Ishikawa (cell line): ENCODE measurements at regions not wholly inside any gene's neighbourhood (a gene's known extent, or its start where the extent isn't known, plus 50 kb on each side); places are given as distances from the start of the nearest gene placed in this dataset.

Source experiments
- CEBPB ChIP-seq: IDR thresholded peaks from 2 replicates; pipeline ENCODE4 v1.6.1; 2012
- CREB1 ChIP-seq: IDR thresholded peaks from 2 replicates; pipeline ENCODE4 v1.6.1; 2012; ENCODE audit warnings: low read depth
- EGR1 ChIP-seq: IDR thresholded peaks from 2 replicates; pipeline ENCODE4 v1.6.1; 2012
- EP300 ChIP-seq: IDR thresholded peaks from 2 replicates; pipeline ENCODE4 v1.6.1; 2012; ENCODE audit warnings: borderline replicate concordance
- FOXM1 ChIP-seq: IDR thresholded peaks from 2 replicates; pipeline ENCODE4 v1.6.1; 2012; ENCODE audit warnings: low read depth, borderline replicate concordance
- NFIC ChIP-seq: IDR thresholded peaks from 2 replicates; pipeline ENCODE4 v1.6.1; 2012
- RAD21 ChIP-seq: IDR thresholded peaks from 2 replicates; pipeline ENCODE4 v1.6.1; 2012; ENCODE audit warnings: low read depth
- TAF1 ChIP-seq: IDR thresholded peaks from 2 replicates; pipeline ENCODE4 v1.6.1; 2012; ENCODE audit warnings: low read depth, mild to moderate bottlenecking
- TCF12 ChIP-seq: IDR thresholded peaks from 2 replicates; pipeline ENCODE4 v1.6.1; 2012; ENCODE audit warnings: low read depth
- TEAD4 ChIP-seq: IDR thresholded peaks from 2 replicates; pipeline ENCODE4 v1.6.1; 2012
- YY1 ChIP-seq: IDR thresholded peaks from 2 replicates; pipeline ENCODE4 v1.6.1; 2012; ENCODE audit warnings: low read depth
- ZBTB7A ChIP-seq: IDR thresholded peaks from 2 replicates; pipeline ENCODE4 v1.6.1; 2012; ENCODE audit warnings: low read depth
- TF ChIP-seq, protein P1 (sequence below): IDR thresholded peaks from 2 replicates; pipeline ENCODE4 v1.6.1; 2012
- TF ChIP-seq, protein P2 (sequence below): IDR thresholded peaks from 2 replicates; pipeline ENCODE4 v1.6.1; 2012
- TF ChIP-seq, protein P3 (sequence below): IDR thresholded peaks from 2 replicates; pipeline ENCODE4 v1.6.1; 2012; ENCODE audit warnings: low read depth, mild to moderate bottlenecking

DNA sequence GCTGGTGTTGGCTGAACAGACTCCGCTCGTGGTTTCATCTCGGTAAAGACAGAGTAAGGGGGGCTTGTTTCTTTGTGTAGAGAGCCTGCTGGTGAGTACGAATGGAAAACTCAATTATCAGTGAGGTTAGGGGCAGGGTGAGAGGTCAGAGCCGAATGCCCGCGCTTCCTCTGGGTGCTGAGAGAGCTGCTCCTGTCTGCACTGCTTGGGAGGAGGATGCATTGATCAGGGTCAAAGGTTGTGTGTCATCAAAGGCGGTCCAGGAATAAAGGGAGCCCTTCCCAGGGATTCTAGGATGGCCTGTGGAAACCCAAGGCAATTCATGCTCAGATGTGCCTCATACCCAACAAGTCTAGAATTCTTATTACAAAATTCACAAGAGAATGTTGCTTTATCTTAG lies 143.9 kb downstream of the MYCN start:
- TF ChIP-seq, protein P1, sequence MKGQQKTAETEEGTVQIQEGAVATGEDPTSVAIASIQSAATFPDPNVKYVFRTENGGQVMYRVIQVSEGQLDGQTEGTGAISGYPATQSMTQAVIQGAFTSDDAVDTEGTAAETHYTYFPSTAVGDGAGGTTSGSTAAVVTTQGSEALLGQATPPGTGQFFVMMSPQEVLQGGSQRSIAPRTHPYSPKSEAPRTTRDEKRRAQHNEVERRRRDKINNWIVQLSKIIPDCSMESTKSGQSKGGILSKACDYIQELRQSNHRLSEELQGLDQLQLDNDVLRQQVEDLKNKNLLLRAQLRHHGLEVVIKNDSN = no peak
- TF ChIP-seq TEAD4 (no peak), EP300 (no peak), CREB1 (no peak), CEBPB (no peak), YY1 (no peak), RAD21 (no peak), TAF1 (no peak), ZBTB7A (no peak), EGR1 (no peak), NFIC (no peak), FOXM1 (no peak), TCF12 (no peak)
- TF ChIP-seq, protein P2, sequence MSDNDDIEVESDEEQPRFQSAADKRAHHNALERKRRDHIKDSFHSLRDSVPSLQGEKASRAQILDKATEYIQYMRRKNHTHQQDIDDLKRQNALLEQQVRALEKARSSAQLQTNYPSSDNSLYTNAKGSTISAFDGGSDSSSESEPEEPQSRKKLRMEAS = no peak
- TF ChIP-seq, protein P3, sequence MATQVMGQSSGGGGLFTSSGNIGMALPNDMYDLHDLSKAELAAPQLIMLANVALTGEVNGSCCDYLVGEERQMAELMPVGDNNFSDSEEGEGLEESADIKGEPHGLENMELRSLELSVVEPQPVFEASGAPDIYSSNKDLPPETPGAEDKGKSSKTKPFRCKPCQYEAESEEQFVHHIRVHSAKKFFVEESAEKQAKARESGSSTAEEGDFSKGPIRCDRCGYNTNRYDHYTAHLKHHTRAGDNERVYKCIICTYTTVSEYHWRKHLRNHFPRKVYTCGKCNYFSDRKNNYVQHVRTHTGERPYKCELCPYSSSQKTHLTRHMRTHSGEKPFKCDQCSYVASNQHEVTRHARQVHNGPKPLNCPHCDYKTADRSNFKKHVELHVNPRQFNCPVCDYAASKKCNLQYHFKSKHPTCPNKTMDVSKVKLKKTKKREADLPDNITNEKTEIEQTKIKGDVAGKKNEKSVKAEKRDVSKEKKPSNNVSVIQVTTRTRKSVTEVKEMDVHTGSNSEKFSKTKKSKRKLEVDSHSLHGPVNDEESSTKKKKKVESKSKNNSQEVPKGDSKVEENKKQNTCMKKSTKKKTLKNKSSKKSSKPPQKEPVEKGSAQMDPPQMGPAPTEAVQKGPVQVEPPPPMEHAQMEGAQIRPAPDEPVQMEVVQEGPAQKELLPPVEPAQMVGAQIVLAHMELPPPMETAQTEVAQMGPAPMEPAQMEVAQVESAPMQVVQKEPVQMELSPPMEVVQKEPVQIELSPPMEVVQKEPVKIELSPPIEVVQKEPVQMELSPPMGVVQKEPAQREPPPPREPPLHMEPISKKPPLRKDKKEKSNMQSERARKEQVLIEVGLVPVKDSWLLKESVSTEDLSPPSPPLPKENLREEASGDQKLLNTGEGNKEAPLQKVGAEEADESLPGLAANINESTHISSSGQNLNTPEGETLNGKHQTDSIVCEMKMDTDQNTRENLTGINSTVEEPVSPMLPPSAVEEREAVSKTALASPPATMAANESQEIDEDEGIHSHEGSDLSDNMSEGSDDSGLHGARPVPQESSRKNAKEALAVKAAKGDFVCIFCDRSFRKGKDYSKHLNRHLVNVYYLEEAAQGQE = no peak

DNA sequence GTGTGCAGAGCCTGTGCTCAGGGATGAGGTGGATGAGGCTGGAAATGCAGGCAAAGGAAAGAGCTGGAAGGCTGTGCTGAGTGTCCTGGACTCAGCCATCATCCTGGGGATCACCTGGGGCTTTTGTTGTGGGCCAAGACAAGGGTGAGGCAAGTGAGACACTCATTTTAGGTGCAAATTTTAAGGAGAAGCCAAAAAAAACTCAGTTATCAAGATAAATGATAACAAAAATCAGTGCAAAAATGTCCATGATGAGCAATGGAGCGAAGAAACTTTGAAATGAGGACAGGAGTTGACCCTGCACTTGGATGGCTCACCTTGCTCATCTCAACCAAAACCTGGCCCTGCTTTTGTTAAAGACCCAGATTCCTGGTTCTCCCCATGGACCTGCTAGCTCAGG lies 141.9 kb downstream of the MYCN start:
- TF ChIP-seq CEBPB (no peak), EP300 (no peak), EGR1 (no peak), RAD21 (no peak), NFIC (no peak)

DNA sequence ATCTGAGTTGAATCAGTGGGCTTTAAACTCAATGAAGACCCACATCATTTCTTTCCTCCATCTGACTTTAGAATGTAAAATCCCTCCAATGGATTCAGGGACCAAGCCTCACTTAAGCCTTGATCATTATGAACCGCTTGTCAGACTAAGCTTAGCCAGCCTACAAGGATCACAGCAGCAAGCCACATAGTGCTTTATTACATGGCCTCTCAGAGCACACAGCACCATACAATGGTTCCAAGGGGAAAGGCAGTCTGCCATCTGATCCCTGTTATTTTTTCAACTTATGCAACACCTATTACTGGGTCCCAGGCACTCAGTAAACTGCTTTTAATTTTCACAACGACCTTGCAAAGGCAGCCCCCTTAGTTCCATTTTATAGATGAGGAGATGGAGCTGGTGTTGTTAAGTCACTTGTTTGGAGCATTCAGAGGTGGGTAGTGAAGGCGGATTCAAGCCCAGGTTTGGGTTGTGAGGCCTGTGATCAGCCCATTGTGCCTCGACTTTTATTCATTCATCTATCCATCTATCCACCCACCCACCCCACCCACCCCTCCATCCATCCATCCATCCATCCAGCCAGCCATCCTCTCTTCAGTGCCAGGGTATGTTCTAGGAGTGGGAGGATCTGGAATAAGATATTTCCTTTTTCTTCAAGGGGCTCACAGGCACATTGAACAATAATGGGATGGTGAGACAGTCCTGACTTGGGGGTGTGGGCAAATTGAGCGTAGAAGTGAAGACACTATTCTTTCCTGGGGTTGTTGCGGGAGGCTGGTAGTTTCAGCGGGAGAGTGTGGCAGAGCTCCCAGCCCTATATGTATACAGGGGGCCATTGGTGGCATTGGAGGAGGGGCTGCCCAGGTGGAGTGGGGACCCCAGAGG lies 141.2 kb downstream of the MYCN start:
- TF ChIP-seq FOXM1 = no peak
- no peak for TF ChIP-seq CREB1
- TF ChIP-seq RAD21 = no peak
- TF ChIP-seq NFIC = no peak
- TF ChIP-seq, protein P2 = no peak
- no peak for TF ChIP-seq TEAD4
- TF ChIP-seq TAF1 = no peak
- TF ChIP-seq, protein P3 = no peak
- TF ChIP-seq, protein P1 = no peak
- TF ChIP-seq YY1 = no peak
- TF ChIP-seq ZBTB7A = no peak
- TF ChIP-seq CEBPB = no peak
- TF ChIP-seq EP300 = no peak
- TF ChIP-seq TCF12 = no peak
- no peak for TF ChIP-seq EGR1

DNA sequence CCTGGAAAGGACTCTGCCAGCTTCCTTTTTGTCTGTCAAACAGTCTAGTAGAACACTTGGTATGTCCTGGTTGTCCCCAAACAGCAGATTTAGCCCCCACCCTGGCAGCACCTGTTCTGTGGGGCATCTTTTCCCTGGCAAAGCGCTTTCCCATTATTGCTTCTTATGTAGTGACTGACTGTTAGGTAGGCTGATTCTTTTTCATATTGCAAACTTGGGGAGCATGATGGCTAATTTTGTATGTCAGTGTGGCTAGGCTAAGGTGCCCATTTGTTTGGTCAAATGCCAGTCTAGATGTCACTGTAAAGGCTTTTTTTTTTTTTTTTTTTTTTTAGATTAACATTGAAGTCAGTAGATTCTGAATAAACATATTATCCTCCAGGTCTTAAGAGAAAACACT lies 140.2 kb downstream of the MYCN start:
- TF ChIP-seq, protein P3 = no peak
- TF ChIP-seq EP300 = no peak
- TF ChIP-seq NFIC = no peak
- TF ChIP-seq YY1 = no peak
- TF ChIP-seq, protein P2 = no peak

DNA sequence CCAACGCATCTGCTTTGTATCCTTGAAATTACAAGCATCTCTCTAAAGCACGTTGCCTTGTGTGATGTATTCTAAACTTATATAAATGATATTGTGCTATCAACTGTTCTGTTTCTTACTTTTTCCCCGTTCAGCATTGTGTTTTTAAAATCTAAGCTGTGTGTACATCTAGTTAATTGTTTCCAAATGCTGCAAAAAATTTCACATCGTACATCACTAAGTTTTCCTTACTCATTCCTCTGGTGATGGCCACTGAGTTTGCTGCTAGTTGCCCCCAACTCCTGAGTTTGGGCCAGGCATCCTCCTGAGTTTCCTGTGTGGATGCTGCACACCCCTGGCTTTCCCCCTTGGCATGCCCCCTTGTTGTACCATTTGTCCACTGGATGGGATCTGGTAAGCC lies 139.7 kb downstream of the MYCN start:
- TF ChIP-seq, protein P3 = no peak
- no peak for TF ChIP-seq EGR1
- no peak for TF ChIP-seq EP300
- no peak for TF ChIP-seq TEAD4
- TF ChIP-seq ZBTB7A = no peak
